Keratinocyte (primary cell): ENCODE measurements at regions not wholly inside any gene's neighbourhood (a gene's known extent, or its start where the extent isn't known, plus 50 kb on each side); places are given as distances from the start of the nearest gene placed in this dataset.

Experiments
- DNase-seq: peaks from one replicate; pipeline ENCODE4 v3.0.0-alpha.2; 2011; ENCODE audit warnings: low read depth, missing footprints, low spot score
- FAIRE-seq: peaks from 2 replicates; lab custom pipeline; 2011; peaks lifted over from hg19 to GRCh38; lab: Jason Lieb, UNC
- H2AFZ ChIP-seq: 2 replicates; pipeline ENCODE4 v1.6.0; 2012; ENCODE audit warnings: low read length, control low read depth, inconsistent platforms; ENCODE audit not compliant: control insufficient read depth
- H3K27ac ChIP-seq: 2 replicates; pipeline ENCODE4 v1.5.1; 2011; ENCODE audit warnings: low read length; ENCODE audit not compliant: control insufficient read depth, insufficient read depth
- H3K27me3 ChIP-seq: 3 replicates; pipeline ENCODE4 v1.6.0; 2011; ENCODE audit warnings: low read length; ENCODE audit not compliant: control insufficient read depth, insufficient read depth; ENCODE audit errors: extremely low read depth
- H3K36me3 ChIP-seq, 2 experiments: 2 replicates in 1 of 2; 3 replicates in 1 of 2; pipeline ENCODE4 v1.5.1; 2011; ENCODE audit warnings: low read length in 2 of 2, mild to moderate bottlenecking in 1 of 2; ENCODE audit not compliant: control insufficient read depth in 2 of 2, insufficient read depth in 2 of 2; ENCODE audit errors: extremely low read depth in 1 of 2
- H3K4me1 ChIP-seq: 3 replicates; pipeline ENCODE4 v1.5.1; 2011; ENCODE audit warnings: low read length; ENCODE audit not compliant: control insufficient read depth, insufficient read depth; ENCODE audit errors: extremely low read depth
- H3K4me2 ChIP-seq: 3 replicates; pipeline ENCODE4 v1.6.0; 2011; ENCODE audit warnings: low read depth, low read length; ENCODE audit not compliant: control insufficient read depth, insufficient read depth; ENCODE audit errors: extremely low read depth
- H3K4me3 ChIP-seq, 3 experiments: fragments of 200-600 bp in 1 of 3; sonication (generic) in 1 of 3; 2 replicates in 2 of 3; 3 replicates in 1 of 3; pipeline ENCODE4 v1.5.1; 2011 to 2016; ENCODE audit warnings: low read length in 3 of 3, mild to moderate bottlenecking in 3 of 3, control low read depth in 2 of 3, inconsistent platforms in 1 of 3, low read depth in 1 of 3, mixed read lengths in 1 of 3, mixed run types in 1 of 3, moderate library complexity in 1 of 3; ENCODE audit not compliant: control insufficient read depth in 2 of 3, insufficient read depth in 2 of 3; ENCODE audit errors: extremely low read depth in 1 of 3
- H3K79me2 ChIP-seq: 2 replicates; pipeline ENCODE4 v1.6.0; 2012; ENCODE audit warnings: low read length; ENCODE audit not compliant: control insufficient read depth, insufficient read depth
- H3K9ac ChIP-seq: 3 replicates; pipeline ENCODE4 v1.6.0; 2011; ENCODE audit warnings: low read length; ENCODE audit not compliant: control insufficient read depth, insufficient read depth; ENCODE audit errors: extremely low read depth
- H3K9me1 ChIP-seq: 3 replicates; pipeline ENCODE4 v1.6.0; 2011; ENCODE audit warnings: low read length; ENCODE audit not compliant: control insufficient read depth, insufficient read depth; ENCODE audit errors: extremely low read depth
- H3K9me3 ChIP-seq: 2 replicates; pipeline ENCODE4 v1.5.1; 2012; ENCODE audit warnings: low read depth, low read length; ENCODE audit not compliant: control insufficient read depth
- H4K20me1 ChIP-seq: 3 replicates; pipeline ENCODE4 v1.6.0; 2011; ENCODE audit warnings: low read length; ENCODE audit not compliant: control insufficient read depth, insufficient read depth; ENCODE audit errors: extremely low read depth
- CTCF ChIP-seq, 3 experiments: IDR thresholded peaks in 1 of 3; conservative IDR thresholded peaks in 1 of 3; optimal IDR thresholded peaks in 1 of 3; 2 replicates in 2 of 3; 3 replicates in 1 of 3; pipeline versions ENCODE3 to v1.5.1; 2011; ENCODE audit warnings: low read length in 3 of 3, mild to moderate bottlenecking in 3 of 3, moderate library complexity in 2 of 3, control low read depth in 1 of 3, inconsistent platforms in 1 of 3; ENCODE audit not compliant: insufficient read depth in 2 of 3; ENCODE audit errors: extremely low read depth in 1 of 3
- EZH2 ChIP-seq: IDR thresholded peaks from one replicate; pipeline ENCODE4 v1.6.1; 2012; ENCODE audit warnings: inconsistent platforms, mild to moderate bottlenecking, low read length, moderate library complexity
- dilution Hi-C: fragments of 300-500 bp; cut with MboI; formaldehyde crosslinking; loops from one replicate; pipeline ENCODE4 v1.7.0; 2020; ENCODE audit warnings: low sequenced_read_pairs; ENCODE audit not compliant: extremely low pct_ligation_motif_present

- H3K4me3 ChIP-seq: no peak overlapping the region
- no peak for TF ChIP-seq EZH2
- no peak for TF ChIP-seq CTCF (optimal IDR thresholded peaks at IDR 0.05 in 1 of 3, IDR thresholded peaks at IDR 0.05 in 1 of 3, conservative IDR thresholded peaks at IDR 0.05 in 1 of 3; ENCODE audit: extremely low read depth in 1 of 3, insufficient read depth in 2 of 3, low read length in 3 of 3)
- H3K9ac ChIP-seq: no peak overlapping the region
- no peaks in the 10 kb centered on the region for H3K27me3 ChIP-seq
- no peaks in the 10 kb centered on the region for H4K20me1 ChIP-seq
- H3K4me2 ChIP-seq: no peak overlapping the region
- dilution Hi-C loops: no loop called here
- no peaks in the 10 kb centered on the region for H3K9me1 ChIP-seq
- no peak for DNase-seq
- FAIRE-seq: no peak
- H2AFZ ChIP-seq: no peak overlapping the region
- H3K27ac ChIP-seq: no peak overlapping the region
- no peaks in the 10 kb centered on the region for H3K4me1 ChIP-seq
- no peaks in the 10 kb centered on the region for H3K79me2 ChIP-seq
- no peaks in the 10 kb centered on the region for H3K9me3 ChIP-seq
- no peaks in the 10 kb centered on the region for H3K36me3 ChIP-seq
Observed at GRCh38 chr4:32519060-32519459, 1798.9 kb downstream of the PCDH7 start.

- Histone ChIP-seq H3K9ac (no peak overlapping the region), H3K4me1 (no peaks in the 10 kb centered on the region), H3K4me3 (no peak overlapping the region), H2AFZ (no peak overlapping the region), H4K20me1 (no peaks in the 10 kb centered on the region), H3K9me1 (no peaks in the 10 kb centered on the region), H3K27me3 (no peaks in the 10 kb centered on the region), H3K27ac (no peak overlapping the region), H3K36me3 (no peaks in the 10 kb centered on the region), H3K4me2 (no peak overlapping the region), H3K79me2 (no peaks in the 10 kb centered on the region), H3K9me3 (peaks cover 2% of the 10 kb centered on the region)
- dilution Hi-C loops: no loop called here
- DNase-seq (no peak), FAIRE-seq (no peak)
- TF ChIP-seq CTCF (optimal IDR thresholded peaks at IDR 0.05 in 1 of 3, IDR thresholded peaks at IDR 0.05 in 1 of 3, conservative IDR thresholded peaks at IDR 0.05 in 1 of 3; ENCODE audit: extremely low read depth in 1 of 3, insufficient read depth in 2 of 3, low read length in 3 of 3) (no peak), EZH2 (no peak)
Observed at GRCh38 chr4:32525420-32525819, 1805.3 kb downstream of the PCDH7 start.
